ENCODE measurements at regions not wholly inside any gene's neighbourhood (a gene's known extent, or its start where the extent isn't known, plus 50 kb on each side); places are given as distances from the start of the nearest gene placed in this dataset.

- POLR2A ChIA-PET, result no interaction called here
- no TSS peak for BruUV-seq (replicated peaks)
- Histone ChIP-seq H3K4me3 (ENCODE audit: low read depth in 2 of 2, low read length in 2 of 2) (no peak overlapping the region), H3K36me3 (ENCODE audit: control insufficient read depth, insufficient read depth, low read length) (no peaks in the 10 kb centered on the region), H3K4me1 (ENCODE audit: control insufficient read depth, insufficient read depth, low read length) (peaks cover 6% of the 10 kb centered on the region; the same call in 1 of the 2 replicates), H3K9me3 (ENCODE audit: control insufficient read depth, insufficient read depth, low read depth, low read length) (no peaks in the 10 kb centered on the region), H3K27me3 (ENCODE audit: control insufficient read depth, insufficient read depth, low read length) (no peaks in the 10 kb centered on the region), H3K27ac (ENCODE audit: low read length) (no peak overlapping the region)
- intact Hi-C loops (cut with micrococcal nuclease; ENCODE audit: unreplicated experiment), result no loop called here
- TF ChIP-seq REST (IDR thresholded peaks at IDR 0.05; ENCODE audit: insufficient read depth in 1 of 2, low read depth in 2 of 2, low read length in 1 of 2) (no peak), TCF7L2 (IDR thresholded peaks at IDR 0.05; ENCODE audit: low read depth, low read length) (no peak), CTCF (IDR thresholded peaks at IDR 0.05) (no peak), SIN3A (IDR thresholded peaks at IDR 0.05; ENCODE audit: borderline replicate concordance, insufficient read depth, low read depth, low read length) (no peak), POLR2AphosphoS5 (IDR thresholded peaks at IDR 0.05; ENCODE audit: low read depth, low read length) (no peak)
- ATAC-seq (no peak), DNase-seq (ENCODE audit: low read depth, low spot score) (no peak)
- CTCF ChIA-PET, result no interaction called here
- in situ Hi-C loops (cut with HindIII; ENCODE audit: low pct_unique_long_range_greater_than_20kb, low sequenced_read_pairs), result no loop called here
Measured at GRCh38 chr12:92034083-92034482, 111.6 kb downstream of the BTG1 start.

GRCh38 chr12:92032965-92033364, 112.7 kb downstream of the BTG1 start:
- Histone ChIP-seq H3K27me3 (ENCODE audit: control insufficient read depth, insufficient read depth, low read length) (no peaks in the 10 kb centered on the region), H3K4me3 (ENCODE audit: low read depth in 2 of 2, low read length in 2 of 2) (no peak overlapping the region), H3K36me3 (ENCODE audit: control insufficient read depth, insufficient read depth, low read length) (no peaks in the 10 kb centered on the region), H3K27ac (ENCODE audit: low read length) (no peak overlapping the region), H3K4me1 (ENCODE audit: control insufficient read depth, insufficient read depth, low read length) (peaks cover 6% of the 10 kb centered on the region; the same call in 1 of the 2 replicates), H3K9me3 (ENCODE audit: control insufficient read depth, insufficient read depth, low read depth, low read length) (no peaks in the 10 kb centered on the region)
- DNase-seq (ENCODE audit: low read depth, low spot score), result no peak
- TF ChIP-seq TCF7L2 (IDR thresholded peaks at IDR 0.05; ENCODE audit: low read depth, low read length) (no peak), CTCF (IDR thresholded peaks at IDR 0.05) (no peak), SIN3A (IDR thresholded peaks at IDR 0.05; ENCODE audit: borderline replicate concordance, insufficient read depth, low read depth, low read length) (no peak)
- intact Hi-C loops (cut with micrococcal nuclease; ENCODE audit: unreplicated experiment), result no loop called here
- in situ Hi-C loops (cut with HindIII; ENCODE audit: low pct_unique_long_range_greater_than_20kb, low sequenced_read_pairs), result no loop called here
- POLR2A ChIA-PET, result interaction anchor here (0.6 kb wide), 1 partner anchor 78 kb away, joined by 3 read pairs; no protein-coding TSS in a partner anchor
- no TSS peak for BruUV-seq (replicated peaks)
- ATAC-seq, result no peak
- CTCF ChIA-PET, result no interaction called here
